Epithelial cell of prostate (primary cell): ENCODE measurements at regions not wholly inside any gene's neighbourhood (a gene's known extent, or its start where the extent isn't known, plus 50 kb on each side); places are given as distances from the start of the nearest gene placed in this dataset.

Experiments
- DNase-seq: peaks from one replicate; pipeline ENCODE4 v3.0.0-alpha.2; 2011; ENCODE audit warnings: low read depth, low spot score
- H3K27ac ChIP-seq: fragments of 450-650 bp; 2 replicates; pipeline ENCODE4 v1.5.1; 2017; ENCODE audit warnings: mild to moderate bottlenecking

DNA sequence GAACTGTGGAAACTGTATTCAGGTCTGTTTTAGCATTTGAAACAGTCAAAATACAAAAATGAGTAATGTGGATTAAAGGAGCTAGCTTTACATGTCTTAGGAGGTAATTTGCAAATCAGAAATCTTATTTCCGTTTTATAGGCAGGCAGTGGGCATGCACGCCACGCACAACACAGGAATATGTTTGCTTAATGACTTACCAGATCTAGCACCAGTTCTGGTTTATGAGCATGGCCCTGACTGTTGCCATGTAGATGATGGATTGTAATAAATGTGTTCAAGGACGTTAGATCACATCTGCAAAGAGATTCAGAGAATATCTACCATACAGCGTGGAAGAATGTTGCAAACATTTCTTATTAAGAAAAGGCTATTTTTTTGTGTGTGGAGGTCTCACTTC lies 344.5 kb upstream of the NR3C2 start:
- no peak for DNase-seq
- H3K27ac ChIP-seq: no peak overlapping the region

DNA sequence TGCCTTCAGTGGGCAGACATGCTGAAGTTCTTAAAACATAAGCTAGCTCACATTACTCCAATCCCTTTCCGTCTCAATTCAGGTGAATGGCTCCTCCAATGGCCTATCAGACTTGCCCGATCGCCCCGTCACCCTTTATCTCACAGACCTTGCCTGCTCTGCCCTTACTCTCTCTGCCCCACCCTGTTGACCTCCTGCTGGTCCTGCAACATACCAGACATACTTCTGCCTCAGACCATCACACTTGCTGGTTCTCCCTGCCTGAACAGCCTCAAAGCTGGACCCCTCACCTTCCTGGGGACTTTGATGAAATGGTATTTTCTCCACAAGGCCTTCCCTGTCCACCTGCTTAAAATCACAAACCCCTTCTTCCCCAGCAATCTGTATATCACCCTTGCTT lies 340.1 kb upstream of the NR3C2 start:
- no peak overlapping the region for H3K27ac ChIP-seq
- DNase-seq: no peak

DNA sequence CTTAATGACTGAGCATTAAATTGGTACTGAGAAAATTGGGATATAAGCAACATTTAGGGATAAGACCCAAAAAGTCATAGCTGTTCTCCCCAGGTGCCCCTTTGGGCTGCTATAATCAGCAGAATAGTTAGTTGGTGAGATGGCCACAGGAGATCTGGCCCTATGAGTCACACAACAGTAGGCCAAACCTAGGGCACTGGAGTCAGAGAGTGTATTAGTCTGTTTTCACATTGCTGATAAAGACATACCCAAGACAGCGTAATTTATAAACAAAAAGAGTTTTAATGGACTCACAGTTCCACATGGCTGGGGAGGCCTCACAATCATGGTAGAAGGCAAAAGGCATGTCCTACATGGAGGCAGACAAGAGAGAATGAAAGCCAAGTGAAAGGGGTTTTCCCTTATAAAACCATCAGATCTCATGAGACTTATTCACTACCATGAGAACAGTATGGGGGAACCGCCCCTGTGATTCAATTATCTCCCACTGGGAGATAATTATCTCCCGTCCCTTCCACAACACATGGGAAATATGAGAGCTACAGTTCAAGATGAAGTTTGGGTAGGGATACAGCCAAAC lies 338.3 kb upstream of the NR3C2 start:
- H3K27ac ChIP-seq: no peak overlapping the region
- DNase-seq: no peak

DNA sequence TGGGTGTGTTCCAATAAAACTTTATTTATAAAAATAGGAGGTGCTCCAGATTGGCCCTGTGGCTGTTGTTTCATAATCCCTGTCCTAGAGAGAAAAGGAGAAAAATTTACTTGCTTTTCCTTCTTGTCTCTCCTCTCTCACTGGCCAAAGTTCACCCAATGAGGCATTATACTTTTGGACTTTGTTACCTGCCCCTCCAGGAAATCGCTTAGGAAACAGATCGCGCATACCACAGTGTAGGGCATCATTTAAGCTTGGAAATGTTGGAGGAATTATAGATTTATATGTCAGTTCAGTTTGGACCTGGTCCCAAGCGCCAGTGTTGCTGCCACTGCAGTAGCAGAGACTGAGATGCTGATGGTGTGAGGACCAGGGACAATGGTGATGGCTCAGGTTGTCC lies 337.6 kb upstream of the NR3C2 start:
- DNase-seq: no peak
- H3K27ac ChIP-seq: no peak overlapping the region

DNA sequence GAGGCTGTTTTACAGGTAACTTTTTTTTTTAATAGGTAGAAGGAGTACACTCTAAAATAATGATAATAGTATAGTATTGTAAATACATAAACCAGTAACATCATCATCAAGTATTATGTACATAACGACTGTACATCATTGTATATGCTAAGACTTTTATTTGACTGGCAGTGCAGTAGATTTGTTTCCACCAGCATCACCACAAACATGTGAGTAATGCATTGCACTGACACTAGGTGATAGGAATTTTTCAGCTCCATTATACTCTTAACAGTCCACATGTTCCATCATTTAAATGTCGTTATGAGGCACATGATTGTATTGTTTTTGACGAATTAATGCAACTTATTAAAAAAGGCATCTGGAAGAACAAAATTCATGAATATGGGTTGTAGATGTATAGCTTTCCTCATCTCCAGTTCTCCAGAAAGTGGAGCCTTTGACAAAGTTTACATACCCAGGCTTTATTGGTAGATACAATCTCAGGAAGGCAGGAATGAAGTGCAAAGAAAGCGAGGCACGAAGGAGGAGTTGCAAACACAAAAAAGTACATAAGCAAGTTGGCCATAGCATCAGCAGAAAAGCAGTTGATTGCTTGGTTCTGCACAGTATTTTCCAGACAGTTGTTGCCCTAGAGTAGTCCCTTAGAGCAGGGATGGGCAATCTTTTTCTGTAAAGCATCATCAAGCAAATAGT lies 336.9 kb upstream of the NR3C2 start:
- H3K27ac ChIP-seq: no peak overlapping the region
- no peak for DNase-seq

DNA sequence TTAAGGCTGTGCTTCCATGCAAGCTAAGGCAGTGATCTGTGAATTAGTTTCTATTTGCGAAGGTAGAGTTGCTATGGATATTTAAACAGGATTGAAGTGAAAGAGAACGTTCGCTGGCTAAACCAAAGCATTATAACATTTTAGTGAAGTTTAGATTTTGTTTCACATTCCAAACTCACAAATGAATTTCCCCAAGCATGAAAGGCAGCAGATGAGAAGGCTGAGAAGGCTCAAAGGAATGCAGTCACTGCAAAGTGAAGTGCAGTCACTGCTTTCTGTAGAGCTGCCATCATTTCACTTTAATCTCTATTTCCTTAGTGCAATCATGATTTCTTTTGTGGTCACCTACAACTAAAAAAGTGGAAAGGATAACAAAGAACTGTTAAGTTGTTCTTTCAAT lies 334.7 kb upstream of the NR3C2 start:
- DNase-seq: no peak
- H3K27ac ChIP-seq: no peak overlapping the region

DNA sequence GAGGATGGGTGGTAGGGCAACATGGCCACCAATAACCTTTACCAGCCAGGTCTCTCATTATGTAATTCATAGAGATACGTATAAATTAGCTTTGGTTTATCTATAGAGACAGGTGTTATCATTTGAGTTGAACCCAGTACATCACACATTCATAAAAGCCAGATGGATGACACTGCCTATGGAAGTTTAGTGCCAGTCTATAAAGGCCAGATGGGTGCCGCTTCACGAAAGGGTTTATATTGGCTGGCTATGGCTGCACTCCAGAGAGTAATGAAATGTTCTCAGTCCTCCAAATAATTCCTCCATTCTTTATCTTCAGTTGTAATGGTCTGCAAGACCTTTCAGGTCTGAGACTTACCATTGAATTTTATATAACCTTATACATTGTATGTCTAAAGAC lies 331.9 kb upstream of the NR3C2 start:
- H3K27ac ChIP-seq: no peak overlapping the region
- DNase-seq: no peak

DNA sequence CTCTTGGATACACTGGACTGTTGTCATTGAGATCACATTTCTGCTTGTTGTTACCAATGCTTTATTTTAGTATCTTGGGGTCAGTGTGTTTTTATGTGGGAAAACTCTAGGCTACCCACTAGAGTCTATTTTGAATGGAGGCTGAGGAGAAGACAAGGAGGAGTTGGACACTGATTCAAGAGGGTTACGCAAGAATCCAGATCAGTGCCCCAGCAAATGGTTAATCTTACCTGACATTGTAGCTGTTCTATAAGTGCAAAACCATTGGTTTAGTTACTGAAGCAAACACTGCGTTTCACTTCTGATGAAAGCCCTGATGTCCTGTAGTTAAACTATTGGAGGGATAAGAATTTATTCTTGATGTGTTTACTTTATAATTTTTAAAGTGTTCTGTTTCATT lies 331.1 kb upstream of the NR3C2 start:
- no peak for DNase-seq

DNA sequence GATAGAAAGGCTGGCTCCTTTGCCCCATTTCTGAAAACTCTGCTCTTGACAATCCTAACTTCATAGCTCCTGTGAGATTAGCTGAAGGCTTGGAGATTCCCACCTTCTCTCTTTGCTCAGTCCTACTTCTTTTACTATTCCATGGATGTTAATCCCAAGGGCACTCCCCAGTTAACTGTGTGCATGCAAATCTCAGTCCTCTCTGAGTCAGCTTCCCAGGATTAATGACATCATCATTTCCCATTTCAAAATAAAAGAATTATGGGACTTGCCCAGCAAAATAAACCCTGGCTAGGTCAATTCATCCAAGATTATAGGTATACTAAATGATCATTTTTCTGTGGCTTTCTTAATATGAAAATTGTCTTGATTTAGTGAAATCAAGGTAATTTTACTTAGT lies 328.6 kb upstream of the NR3C2 start:
- no peak for DNase-seq
- H3K27ac ChIP-seq: no peak overlapping the region

More for the DNA sequence above, 331.1 kb upstream of the NR3C2 start:
- no peak overlapping the region for H3K27ac ChIP-seq

DNA sequence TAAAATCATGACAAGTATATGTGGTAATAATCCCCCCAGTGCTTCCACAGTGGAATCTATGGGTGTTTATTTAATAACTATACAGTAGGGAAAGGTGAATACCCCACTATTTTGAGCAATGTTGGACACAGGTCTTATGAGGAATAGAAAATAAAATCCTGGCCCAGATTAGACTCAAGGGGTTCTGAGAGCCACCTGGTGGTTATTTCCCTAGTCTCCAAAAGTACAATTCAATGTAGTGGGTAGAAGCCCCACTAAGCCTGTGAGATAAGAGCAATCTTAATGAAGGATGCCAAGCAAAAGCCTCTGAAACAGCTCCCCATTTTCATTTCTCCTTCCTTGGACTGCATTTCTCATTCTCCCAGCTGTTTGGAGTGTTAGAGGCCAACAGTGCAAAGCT lies 328.2 kb upstream of the NR3C2 start:
- DNase-seq: no peak
- no peak overlapping the region for H3K27ac ChIP-seq

DNA sequence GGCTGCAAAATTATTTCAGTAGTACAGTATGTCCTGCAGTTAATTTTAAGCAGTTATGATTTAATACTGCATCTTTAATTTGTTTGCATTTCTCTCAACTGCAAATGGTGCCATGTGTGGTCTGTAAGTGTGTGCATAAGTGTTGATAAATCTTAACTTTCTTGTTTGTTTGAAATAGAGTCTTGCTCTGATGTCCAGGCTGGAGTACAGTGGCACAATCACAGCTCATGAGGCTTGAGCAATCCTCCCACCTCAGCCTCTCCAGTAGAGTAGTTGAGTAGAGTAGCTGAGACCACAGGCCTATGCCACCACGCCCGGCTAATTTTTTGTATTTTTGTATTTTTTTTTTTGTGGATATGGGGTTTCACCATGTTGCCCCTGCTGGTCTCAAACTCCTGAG lies 322.5 kb upstream of the NR3C2 start:
- no peak for DNase-seq

DNA sequence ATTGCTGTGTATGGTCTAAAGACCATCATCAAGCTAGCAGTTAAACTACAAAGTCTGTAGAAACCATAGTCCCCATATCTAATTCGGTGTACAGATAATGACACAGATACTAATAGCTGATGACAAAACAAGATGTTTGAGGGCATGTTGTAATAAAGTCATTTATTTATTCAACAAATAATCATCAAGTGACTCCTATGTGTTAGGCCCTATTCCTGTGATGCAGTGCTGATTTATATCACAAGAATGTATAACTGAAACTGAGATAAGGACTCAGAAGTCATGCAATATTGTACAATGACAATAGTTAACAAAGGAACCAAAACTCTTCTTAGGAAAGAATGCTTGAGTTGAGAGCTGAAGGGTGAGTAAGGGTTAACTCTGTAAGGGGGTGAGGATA lies 315.0 kb upstream of the NR3C2 start:
- no peak for DNase-seq
- peak overlapping the region; percentile 65 for H3K27ac ChIP-seq

More for the DNA sequence above, 322.5 kb upstream of the NR3C2 start:
- no peak overlapping the region for H3K27ac ChIP-seq

DNA sequence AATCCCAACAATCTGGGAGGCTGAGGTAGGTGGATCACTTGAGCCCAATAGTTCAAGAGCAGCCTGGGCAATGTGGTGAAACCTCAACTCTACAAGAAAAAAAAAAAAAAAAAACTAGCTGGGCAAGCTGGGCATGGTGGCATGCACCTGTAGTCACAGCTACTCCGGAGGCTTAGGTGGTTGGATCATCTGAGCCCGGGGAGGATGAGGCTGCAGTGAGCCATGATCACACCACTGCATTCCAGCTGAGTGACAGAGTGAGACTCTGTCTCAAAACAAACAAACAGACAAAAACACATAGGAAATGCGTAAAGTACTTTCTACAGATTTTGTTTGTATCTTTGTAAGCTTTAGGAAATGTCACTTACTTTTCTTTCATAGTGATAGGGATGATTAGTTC lies 307.2 kb upstream of the NR3C2 start:
- DNase-seq: peak; percentile 29
- H3K27ac ChIP-seq: peak overlapping the region; percentile 70

DNA sequence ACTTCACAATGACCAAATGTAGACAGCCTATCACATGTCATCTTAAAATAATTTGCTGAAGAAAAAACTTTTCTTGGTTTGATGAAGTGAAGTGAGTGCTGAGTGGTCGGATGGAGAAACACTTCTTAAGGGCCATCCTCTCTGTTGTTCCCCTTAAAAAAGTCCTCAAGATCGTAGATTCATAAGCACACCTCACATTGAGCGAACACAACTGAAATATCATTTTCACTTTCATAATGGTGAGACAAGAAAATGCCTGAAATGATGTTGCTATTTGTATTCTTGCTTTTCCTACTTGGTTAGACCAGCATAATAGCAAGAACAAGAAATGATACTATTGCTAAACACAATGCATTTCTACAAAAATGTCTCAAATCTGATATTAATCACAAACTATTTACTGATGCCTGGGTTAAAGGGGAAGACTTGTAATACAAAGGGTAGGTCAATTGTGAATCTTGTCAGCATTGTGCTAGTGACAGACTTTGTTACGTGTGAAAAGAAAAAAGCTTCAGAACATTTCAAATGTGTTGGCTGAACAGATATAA lies 305.6 kb upstream of the NR3C2 start:
- H3K27ac ChIP-seq: no peak overlapping the region
- DNase-seq: no peak

DNA sequence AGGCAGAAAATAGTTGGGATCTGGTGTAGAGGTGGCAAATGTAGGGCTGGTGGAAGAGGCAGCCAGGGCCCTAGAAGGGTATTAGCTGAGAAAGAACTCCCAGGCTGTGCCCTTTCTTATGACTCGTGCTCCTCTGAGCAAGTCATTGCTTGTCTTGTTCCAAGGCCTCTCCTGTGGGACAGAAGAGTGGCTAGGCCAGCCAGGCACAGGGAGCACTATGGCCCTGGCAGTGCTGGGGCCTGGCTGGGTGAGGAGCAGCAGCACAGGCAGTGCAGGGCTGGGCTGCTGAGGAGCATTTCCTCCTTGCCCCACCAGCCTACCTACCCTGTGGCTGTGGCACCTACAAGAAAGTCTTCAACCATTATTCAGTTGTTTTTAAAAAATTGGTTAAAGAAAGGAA lies 298.5 kb upstream of the NR3C2 start:
- no peak overlapping the region for H3K27ac ChIP-seq
- DNase-seq: no peak

DNA sequence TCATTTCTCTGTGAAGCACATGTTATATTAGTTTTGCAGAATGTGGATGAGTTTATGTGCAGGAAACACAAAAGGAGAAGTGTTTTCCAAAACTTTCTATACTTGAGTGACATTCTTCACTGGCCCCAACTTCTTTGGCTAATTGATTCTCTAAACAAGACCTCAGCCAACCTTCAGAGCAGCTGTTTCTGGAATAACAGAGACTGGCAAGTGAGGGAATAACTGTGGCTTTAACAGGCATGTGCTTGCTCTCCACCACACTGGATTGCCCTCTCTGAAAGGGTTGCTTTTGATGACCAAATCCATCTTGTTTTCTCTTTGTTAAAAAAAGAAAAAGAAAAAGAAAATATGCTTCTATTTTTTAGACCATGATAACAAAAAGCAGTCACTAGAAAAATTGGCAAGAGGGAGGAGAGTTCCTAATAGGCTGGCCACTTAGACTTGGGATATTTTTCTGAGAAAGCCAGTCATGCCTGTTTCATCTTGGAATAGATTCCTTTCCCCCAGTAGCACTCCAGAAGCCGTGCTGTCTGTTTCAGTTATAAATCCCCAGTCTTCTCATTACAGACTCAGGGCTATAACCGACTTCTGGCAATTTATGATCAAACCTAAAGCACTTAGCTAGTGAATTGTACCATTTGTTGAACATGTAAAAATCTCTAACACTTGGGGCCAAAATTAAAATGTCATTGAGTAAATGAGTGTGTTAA lies 295.0 kb upstream of the NR3C2 start:
- no peak overlapping the region for H3K27ac ChIP-seq
- DNase-seq: no peak

DNA sequence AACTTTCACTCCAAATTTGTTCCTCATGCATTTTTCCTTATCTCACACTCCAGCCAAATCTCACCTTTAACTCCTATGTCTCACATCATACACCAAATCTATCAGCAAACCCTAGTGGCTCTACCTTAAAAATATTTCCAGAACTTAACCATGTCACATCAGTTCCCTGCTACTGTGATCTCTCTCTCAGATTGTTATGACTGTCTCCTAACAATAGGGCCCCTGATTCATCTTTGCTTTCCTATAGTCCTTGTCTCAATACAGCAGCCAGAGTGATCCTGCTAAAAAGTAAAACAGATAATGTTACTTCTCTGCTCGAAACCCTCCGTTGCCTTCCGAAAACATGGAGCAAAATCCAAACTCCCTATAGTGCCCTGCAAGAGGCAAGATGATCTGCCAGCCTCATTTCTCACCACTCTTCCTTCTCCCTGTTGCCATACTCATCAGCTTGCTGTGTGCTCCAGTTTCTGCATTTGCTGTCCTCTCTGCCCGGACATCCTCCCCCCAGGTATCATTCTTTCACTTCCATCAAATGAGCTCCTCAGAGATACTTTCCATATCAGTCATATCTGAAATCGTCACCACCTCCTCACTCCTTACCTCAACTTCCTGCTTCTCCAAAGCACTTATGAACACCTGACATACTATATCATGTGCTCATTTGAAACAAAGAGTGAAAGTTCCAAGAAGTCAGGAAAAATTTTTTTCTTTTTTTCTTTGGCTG lies 293.4 kb upstream of the NR3C2 start:
- no peak for DNase-seq
- H3K27ac ChIP-seq: no peak overlapping the region

DNA sequence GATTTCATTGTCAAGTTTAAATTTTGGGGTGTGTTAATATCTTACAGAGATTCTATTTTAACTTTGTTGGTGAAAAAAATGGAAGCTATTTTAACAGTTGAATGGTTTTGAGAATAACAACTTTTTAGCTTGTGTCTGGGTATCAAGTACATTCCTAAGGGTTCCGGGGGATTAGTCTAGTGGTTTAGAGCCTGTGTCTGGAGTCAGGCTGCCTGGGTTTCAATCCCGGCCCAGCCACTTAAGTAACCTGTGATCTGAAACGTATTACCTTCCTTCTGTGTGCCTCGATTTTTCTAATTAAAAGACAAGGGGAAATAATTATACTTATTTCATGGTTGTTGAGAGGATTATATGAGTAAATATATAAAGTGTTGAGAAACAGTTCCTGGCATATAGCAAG lies 288.6 kb upstream of the NR3C2 start:
- DNase-seq: no peak
- H3K27ac ChIP-seq: no peak overlapping the region

DNA sequence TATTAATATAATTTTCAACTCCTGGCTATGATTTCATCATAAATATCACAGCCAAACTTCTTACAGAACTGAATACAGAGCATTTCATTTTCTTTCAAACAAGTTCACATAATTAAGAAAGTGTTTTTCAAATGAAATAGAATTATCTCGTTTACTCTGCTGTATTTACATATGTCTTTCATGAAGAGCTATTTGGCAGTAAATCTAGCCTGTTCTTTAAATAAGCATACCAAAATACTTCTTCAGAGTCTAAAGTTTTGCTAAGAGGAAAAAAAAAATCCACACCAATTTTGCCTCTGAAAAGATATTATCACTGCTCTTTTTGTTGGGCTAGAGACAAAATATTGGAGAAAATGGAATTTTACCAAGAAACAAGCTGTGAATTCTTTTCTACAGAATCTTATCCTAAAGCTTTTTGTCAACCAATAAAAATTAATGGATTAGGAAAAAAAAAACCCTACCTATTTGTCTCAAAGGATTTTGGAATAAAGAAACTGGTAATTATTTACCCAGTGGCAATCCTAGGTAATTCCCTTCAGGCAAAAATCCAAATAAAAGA lies 287.9 kb upstream of the NR3C2 start:
- no peak overlapping the region for H3K27ac ChIP-seq
- DNase-seq: no peak

DNA sequence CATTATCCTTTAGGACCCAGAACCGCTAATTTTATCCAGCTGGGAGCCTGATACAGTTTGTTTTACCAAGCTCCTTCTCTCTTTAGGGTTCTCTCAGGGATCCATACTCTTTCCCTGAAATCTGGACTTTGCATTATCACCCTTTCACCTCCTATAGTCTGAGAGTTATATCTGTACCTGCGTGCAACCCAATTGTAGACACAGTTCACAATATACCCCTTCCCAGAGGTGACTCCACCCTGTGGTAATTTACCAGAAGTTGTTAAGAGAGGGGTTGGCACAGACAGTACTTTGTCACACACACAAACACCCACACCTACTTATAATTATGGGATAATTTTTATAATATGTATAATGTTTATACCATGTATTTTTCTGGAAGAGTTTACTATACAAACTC lies 275.8 kb upstream of the NR3C2 start:
- DNase-seq: no peak

More for the DNA sequence above, 275.8 kb upstream of the NR3C2 start:
- no peak overlapping the region for H3K27ac ChIP-seq
